H9 (cell line): ENCODE measurements at regions not wholly inside any gene's neighbourhood (a gene's known extent, or its start where the extent isn't known, plus 50 kb on each side); places are given as distances from the start of the nearest gene placed in this dataset.

ENCODE experiments used
- DNase-seq: peaks from one replicate; pipeline ENCODE4 v3.0.0-alpha.2; 2017
- H2AFZ ChIP-seq: one replicate; pipeline ENCODE4 v1.6.1; 2013; ENCODE audit warnings: mild to moderate bottlenecking, low read length, control low read depth, moderate library complexity
- H2AK5ac ChIP-seq: 2 replicates; pipeline ENCODE4 v1.6.1; 2013; ENCODE audit warnings: low read length, control low read depth, mixed read lengths; ENCODE audit not compliant: insufficient read length
- H2BK120ac ChIP-seq: one replicate; pipeline ENCODE4 v1.6.1; 2013; ENCODE audit warnings: low read depth, mild to moderate bottlenecking, low read length, control low read depth, inconsistent platforms; ENCODE audit not compliant: poor library complexity, severe bottlenecking
- H2BK12ac ChIP-seq: 2 replicates; pipeline ENCODE4 v1.6.1; 2013; ENCODE audit warnings: low read length, control low read depth, mixed read lengths, low read depth; ENCODE audit not compliant: insufficient read length
- H2BK15ac ChIP-seq: 2 replicates; pipeline ENCODE4 v1.6.1; 2013; ENCODE audit warnings: low read depth, low read length, control low read depth
- H2BK20ac ChIP-seq: one replicate; pipeline ENCODE4 v1.6.1; 2013; ENCODE audit warnings: low read depth, mild to moderate bottlenecking, low read length, control low read depth, inconsistent platforms; ENCODE audit not compliant: poor library complexity, severe bottlenecking
- H2BK5ac ChIP-seq: 2 replicates; pipeline ENCODE4 v1.6.1; 2013; ENCODE audit warnings: low read length, control low read depth, mixed read lengths; ENCODE audit not compliant: insufficient read length
- H3K14ac ChIP-seq: 2 replicates; pipeline ENCODE4 v1.6.1; 2013; ENCODE audit warnings: low read length, control low read depth; ENCODE audit not compliant: insufficient read depth
- H3K18ac ChIP-seq: 2 replicates; pipeline ENCODE4 v1.6.1; 2013; ENCODE audit warnings: low read depth, mild to moderate bottlenecking, mixed read lengths, low read length, control low read depth; ENCODE audit not compliant: insufficient read length
- H3K23ac ChIP-seq: 2 replicates; pipeline ENCODE4 v1.6.1; 2013; ENCODE audit warnings: low read length, control low read depth, mixed read lengths, low read depth; ENCODE audit not compliant: insufficient read length
- H3K23me2 ChIP-seq: 2 replicates; pipeline ENCODE4 v1.6.1; 2013; ENCODE audit warnings: low read depth, mild to moderate bottlenecking, mixed read lengths, low read length, control low read depth; ENCODE audit not compliant: insufficient read length, poor library complexity, severe bottlenecking
- H3K27ac ChIP-seq: 2 replicates; pipeline ENCODE4 v1.5.1; 2013; ENCODE audit warnings: low read length, control low read depth, mixed read lengths, low read depth; ENCODE audit not compliant: insufficient read length
- H3K27me3 ChIP-seq: 2 replicates; pipeline ENCODE4 v1.6.1; 2013; ENCODE audit warnings: low read length, control low read depth, inconsistent platforms; ENCODE audit not compliant: insufficient read depth
- H3K4ac ChIP-seq: 2 replicates; pipeline ENCODE4 v1.6.1; 2013; ENCODE audit warnings: low read depth, mild to moderate bottlenecking, control low read depth, inconsistent platforms, low read length, moderate library complexity
- H3K4me1 ChIP-seq: 2 replicates; pipeline ENCODE4 v1.6.1; 2013; ENCODE audit warnings: low read length, control low read depth, inconsistent platforms; ENCODE audit not compliant: insufficient read depth
- H3K4me2 ChIP-seq: 2 replicates; pipeline ENCODE4 v1.6.1; 2013; ENCODE audit warnings: low read length, control low read depth, mixed read lengths; ENCODE audit not compliant: insufficient read length, insufficient read depth
- H3K56ac ChIP-seq: 2 replicates; pipeline ENCODE4 v1.6.1; 2013; ENCODE audit warnings: low read depth, mild to moderate bottlenecking, mixed read lengths, low read length, control low read depth; ENCODE audit not compliant: insufficient read length
- H3K79me1 ChIP-seq: 2 replicates; pipeline ENCODE4 v1.6.1; 2013; ENCODE audit warnings: low read depth, mild to moderate bottlenecking, moderate library complexity, low read length, control low read depth, inconsistent platforms; ENCODE audit not compliant: insufficient read depth, poor library complexity, severe bottlenecking
- H3K79me2 ChIP-seq: 2 replicates; pipeline ENCODE4 v1.6.1; 2013; ENCODE audit warnings: low read length, control low read depth, inconsistent platforms; ENCODE audit not compliant: insufficient read depth
- H3K9ac ChIP-seq: 2 replicates; pipeline ENCODE4 v1.6.1; 2013; ENCODE audit warnings: low read length, control low read depth, mixed read lengths; ENCODE audit not compliant: insufficient read length; ENCODE audit errors: extremely low read depth
- H3K9me3 ChIP-seq: one replicate; pipeline ENCODE4 v1.6.1; 2013; ENCODE audit warnings: low read depth, low read length, inconsistent platforms; ENCODE audit not compliant: control insufficient read depth
- H3T11ph ChIP-seq: one replicate; pipeline ENCODE4 v1.6.1; 2013; ENCODE audit warnings: mild to moderate bottlenecking, low read length, control low read depth, inconsistent platforms
- H4K20me1 ChIP-seq: one replicate; pipeline ENCODE4 v1.6.1; 2013; ENCODE audit not compliant: control insufficient read depth, insufficient read length, insufficient read depth
- H4K5ac ChIP-seq: 2 replicates; pipeline ENCODE4 v1.6.1; 2013; ENCODE audit warnings: low read depth, mild to moderate bottlenecking, mixed read lengths, low read length, control low read depth; ENCODE audit not compliant: insufficient read length
- H4K8ac ChIP-seq: replicated peaks from 2 replicates; pipeline ENCODE4 v1.6.1; 2013; ENCODE audit warnings: low read length, control low read depth, mixed read lengths, low read depth; ENCODE audit not compliant: insufficient read length
- H4K91ac ChIP-seq: 2 replicates; pipeline ENCODE4 v1.6.1; 2013; ENCODE audit warnings: low read depth, mild to moderate bottlenecking, moderate library complexity, mixed read lengths, low read length, control low read depth; ENCODE audit not compliant: insufficient read length
- H3K27ac Mint-ChIP-seq, 3 experiments: 2 replicates in 2 of 3; 3 replicates in 1 of 3; pipeline ENCODE4 v1.8.0; 2020 to 2021; ENCODE audit warnings: mixed read lengths in 3 of 3, mild to moderate bottlenecking in 1 of 3, moderate library complexity in 1 of 3
- H3K27me3 Mint-ChIP-seq: 2 replicates; pipeline ENCODE4 v1.8.0; 2021; ENCODE audit warnings: low read depth, mild to moderate bottlenecking, moderate library complexity, mixed read lengths
- H3K36me3 Mint-ChIP-seq, 3 experiments: 2 replicates in 2 of 3; 3 replicates in 1 of 3; pipeline ENCODE4 v1.8.0; 2020 to 2021; ENCODE audit warnings: low read depth in 3 of 3, mixed read lengths in 3 of 3; ENCODE audit not compliant: insufficient read depth in 1 of 3
- H3K4me1 Mint-ChIP-seq, 2 experiments: 2 replicates each; pipeline ENCODE4 v1.8.0; 2020; ENCODE audit warnings: mixed read lengths in 2 of 2
- H3K4me3 Mint-ChIP-seq, 2 experiments: 2 replicates in 1 of 2; 3 replicates in 1 of 2; pipeline ENCODE4 v1.8.0; 2020 to 2021; ENCODE audit warnings: mild to moderate bottlenecking in 2 of 2, mixed read lengths in 2 of 2, moderate library complexity in 1 of 2
- H3K9me3 Mint-ChIP-seq, 2 experiments: 2 replicates in 1 of 2; 3 replicates in 1 of 2; pipeline ENCODE4 v1.8.0; 2020; ENCODE audit warnings: mild to moderate bottlenecking in 2 of 2, mixed read lengths in 2 of 2, moderate library complexity in 1 of 2
- CTCF ChIP-seq: fragments of 200-600 bp; sonication (generic); conservative IDR thresholded peaks from 3 replicates; pipeline ENCODE4 v1.8.0; 2021; ENCODE audit warnings: antibody characterized with exemption, mild to moderate bottlenecking
- WGBS: extraction: QIAGEN DNeasy Blood & Tissue Kit; methylation state at CpG from one replicate; pipeline ENCODE4 v1.1.7; 2013; ENCODE audit warnings: missing lambda C conversion rate, low lambda C conversion rate, mixed read lengths; ENCODE audit not compliant: insufficient read length; ENCODE audit errors: extremely low coverage; 5-methylcytosine and 5-hydroxymethylcytosine counted together

GRCh38 chr2:75375646-75376582, 176.6 kb upstream of the TACR1 start:
- Histone ChIP-seq H4K91ac (no peak overlapping the region), H2AK5ac (no peak overlapping the region), H2AFZ (no peak overlapping the region), H4K20me1 (no peaks in the 10 kb centered on the region), H4K8ac (no peak overlapping the region), H3K56ac (no peak overlapping the region), H2BK20ac (no peak overlapping the region), H2BK5ac (no peak overlapping the region), H3K4me1 (no peaks in the 10 kb centered on the region; the same call in 1 of the 2 replicates), H2BK120ac (no peak overlapping the region), H3K27me3 (no peaks in the 10 kb centered on the region), H2BK15ac (no peak overlapping the region), H3T11ph (no peak overlapping the region), H3K79me2 (no peaks in the 10 kb centered on the region), H3K4me2 (no peak overlapping the region), H4K5ac (no peak overlapping the region), H3K9ac (no peak overlapping the region), H3K18ac (no peak overlapping the region), H3K4ac (no peak overlapping the region), H3K14ac (no peak overlapping the region), H3K27ac (no peak overlapping the region), H3K79me1 (no peaks in the 10 kb centered on the region), H2BK12ac (no peak overlapping the region), H3K23me2 (no peaks in the 10 kb centered on the region), H3K9me3 (no peaks in the 10 kb centered on the region), H3K23ac (no peak overlapping the region)
- H3K4me1 Mint-ChIP-seq, result peaks cover 16 to 22% of the 10 kb centered on the region in 2 experiments
- H3K9me3 Mint-ChIP-seq, result peaks cover 25 to 26% of the 10 kb centered on the region in 2 experiments
- peaks cover 10 to 27% (median 15%) of the 10 kb centered on the region in 3 experiments for H3K36me3 Mint-ChIP-seq
- DNase-seq, result no peak
- no peak for TF ChIP-seq CTCF
- no peak overlapping the region for H3K4me3 Mint-ChIP-seq
- no peaks in the 10 kb centered on the region for H3K27me3 Mint-ChIP-seq
- no peak overlapping the region for H3K27ac Mint-ChIP-seq
- no CpG with 5 or more reads among the region's 3 CpGs for WGBS
